Loucy (cell line): ENCODE measurements at regions not wholly inside any gene's neighbourhood (a gene's known extent, or its start where the extent isn't known, plus 50 kb on each side); places are given as distances from the start of the nearest gene placed in this dataset.

Experiments used
- EZH2phosphoT487 ChIP-seq: fragments of 200-600 bp; IDR thresholded peaks from 2 replicates; pipeline ENCODE4 v1.6.1; 2018; ENCODE audit warnings: antibody characterized with exemption, mild to moderate bottlenecking, moderate library complexity, borderline replicate concordance
- TF ChIP-seq, protein P1 (sequence below): fragments of 200-600 bp; sonication (generic); conservative IDR thresholded peaks from 2 replicates; pipeline ENCODE4 v1.5.1; 2014; ENCODE audit warnings: mild to moderate bottlenecking, antibody characterized with exemption, low read length

- TF ChIP-seq, protein P1, sequence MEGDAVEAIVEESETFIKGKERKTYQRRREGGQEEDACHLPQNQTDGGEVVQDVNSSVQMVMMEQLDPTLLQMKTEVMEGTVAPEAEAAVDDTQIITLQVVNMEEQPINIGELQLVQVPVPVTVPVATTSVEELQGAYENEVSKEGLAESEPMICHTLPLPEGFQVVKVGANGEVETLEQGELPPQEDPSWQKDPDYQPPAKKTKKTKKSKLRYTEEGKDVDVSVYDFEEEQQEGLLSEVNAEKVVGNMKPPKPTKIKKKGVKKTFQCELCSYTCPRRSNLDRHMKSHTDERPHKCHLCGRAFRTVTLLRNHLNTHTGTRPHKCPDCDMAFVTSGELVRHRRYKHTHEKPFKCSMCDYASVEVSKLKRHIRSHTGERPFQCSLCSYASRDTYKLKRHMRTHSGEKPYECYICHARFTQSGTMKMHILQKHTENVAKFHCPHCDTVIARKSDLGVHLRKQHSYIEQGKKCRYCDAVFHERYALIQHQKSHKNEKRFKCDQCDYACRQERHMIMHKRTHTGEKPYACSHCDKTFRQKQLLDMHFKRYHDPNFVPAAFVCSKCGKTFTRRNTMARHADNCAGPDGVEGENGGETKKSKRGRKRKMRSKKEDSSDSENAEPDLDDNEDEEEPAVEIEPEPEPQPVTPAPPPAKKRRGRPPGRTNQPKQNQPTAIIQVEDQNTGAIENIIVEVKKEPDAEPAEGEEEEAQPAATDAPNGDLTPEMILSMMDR, result no peak
- TF ChIP-seq EZH2phosphoT487, result no peak
These were observed 480.2 kb upstream of the C1orf87 start for GRCh38 chr1:60553730-60554129.
